ENCODE measurements at regions not wholly inside any gene's neighbourhood (a gene's known extent, or its start where the extent isn't known, plus 50 kb on each side); places are given as distances from the start of the nearest gene placed in this dataset.
"Not testable (repeated sequence)": the region's sequence is repeated elsewhere in the genome, so short reads cannot be mapped to it uniquely, and the experiment has no call there.

- no peak for DNase-seq
Measured at GRCh38 chr1:198809247-198809646, 170.4 kb downstream of the PTPRC start.

- no peak for DNase-seq
Measured at GRCh38 chr1:198811449-198811848, 172.6 kb downstream of the PTPRC start.

- DNase-seq: no peak
Measured at GRCh38 chr1:198823626-198824025, 184.8 kb downstream of the PTPRC start.

- no peak for DNase-seq
Measured at GRCh38 chr1:198825254-198825653, 186.4 kb downstream of the PTPRC start.

- DNase-seq: no peak
Measured at GRCh38 chr1:198829356-198829755, 190.5 kb downstream of the PTPRC start.

- no peak for DNase-seq
Measured at GRCh38 chr1:198829944-198830343, 191.1 kb downstream of the PTPRC start.

- DNase-seq: no peak
Measured at GRCh38 chr1:198830412-198830811, 191.6 kb downstream of the PTPRC start.

GRCh38 chr1:198833706-198834503 is 195.1 kb downstream of the PTPRC start:
- no peak for DNase-seq

GRCh38 chr1:198837278-198838021 is 198.6 kb downstream of the PTPRC start:
- DNase-seq: no peak

GRCh38 chr1:198838022-198838342 is 199.1 kb downstream of the PTPRC start:
- DNase-seq: no peak

GRCh38 chr1:198841477-198841876 is 202.6 kb downstream of the PTPRC start:
- DNase-seq: no peak

- no peak for DNase-seq
Measured at GRCh38 chr1:198842686-198843085, 203.8 kb downstream of the PTPRC start.

GRCh38 chr1:198845271-198845670 is 206.4 kb downstream of the PTPRC start:
- no peak for DNase-seq

- no peak for DNase-seq
Measured at GRCh38 chr1:198845851-198846250, 207.0 kb downstream of the PTPRC start.

- no peak for DNase-seq
Measured at GRCh38 chr1:198846556-198846955, 207.7 kb downstream of the PTPRC start.

GRCh38 chr1:198848206-198848605 is 209.4 kb downstream of the PTPRC start:
- DNase-seq: no peak

GRCh38 chr1:198848649-198849048 is 209.8 kb downstream of the PTPRC start:
- DNase-seq: no peak

- no peak for DNase-seq
Measured at GRCh38 chr1:198849093-198849492, 210.3 kb downstream of the PTPRC start.

GRCh38 chr1:198850196-198850595 is 211.4 kb downstream of the PTPRC start:
- no peak for DNase-seq

- not testable (repeated sequence) for DNase-seq
Measured at GRCh38 chr1:198850966-198851365, 212.1 kb downstream of the PTPRC start.

GRCh38 chr1:198856601-198857000 is 217.8 kb downstream of the PTPRC start:
- DNase-seq: no peak

GRCh38 chr1:198858033-198858432 is 219.2 kb downstream of the PTPRC start:
- DNase-seq: no peak

GRCh38 chr1:198860371-198860770 is 221.5 kb downstream of the PTPRC start:
- DNase-seq: no peak

GRCh38 chr1:198861636-198862035 is 222.8 kb downstream of the PTPRC start:
- DNase-seq: no peak

GRCh38 chr1:198864695-198865094 is 225.9 kb downstream of the PTPRC start:
- no peak for DNase-seq
